Hepatocyte (in vitro differentiated cells): ENCODE measurements at regions not wholly inside any gene's neighbourhood (a gene's known extent, or its start where the extent isn't known, plus 50 kb on each side); places are given as distances from the start of the nearest gene placed in this dataset.

Experiments used
- CTCF ChIP-seq: fragments of 200-600 bp; sonication (generic); IDR thresholded peaks from 2 replicates; pipeline ENCODE4 v1.5.1; 2016; ENCODE audit warnings: antibody characterized with exemption, mild to moderate bottlenecking; ENCODE audit not compliant: poor library complexity
- EZH2 ChIP-seq: fragments of 200-600 bp; sonication (generic); IDR thresholded peaks from 2 replicates; pipeline ENCODE4 v1.6.1; 2016; ENCODE audit warnings: antibody characterized with exemption, mild to moderate bottlenecking, borderline replicate concordance

- no peak for TF ChIP-seq CTCF
- no peak for TF ChIP-seq EZH2
These were observed 60.0 kb upstream of the ASAP2 start for GRCh38 chr2:9146646-9147045.
